AML-193 (cell line): ENCODE measurements at regions not wholly inside any gene's neighbourhood (a gene's known extent, or its start where the extent isn't known, plus 50 kb on each side); places are given as distances from the start of the nearest gene placed in this dataset.
"Not testable (repeated sequence)": the region's sequence is repeated elsewhere in the genome, so short reads cannot be mapped to it uniquely, and the experiment has no call there.

ENCODE experiments used
- DNase-seq, 2 experiments: peaks; one replicate each; lab custom pipeline; 2025; lab: John Stamatoyannopoulos, UW

- no peak for DNase-seq
Observed at GRCh38 chr12:85574291-85574690, 261.9 kb downstream of the RASSF9 start.

- DNase-seq, result peak; percentile 47
Observed at GRCh38 chr12:85575120-85576096, 260.8 kb downstream of the RASSF9 start.

GRCh38 chr12:85580562-85581168, 255.5 kb downstream of the RASSF9 start:
- DNase-seq, result no peak

GRCh38 chr12:85587158-85587557, 249.1 kb downstream of the RASSF9 start:
- no peak for DNase-seq

GRCh38 chr12:85588221-85588620, 248.0 kb downstream of the RASSF9 start:
- DNase-seq, result no peak

- no peak for DNase-seq
Observed at GRCh38 chr12:85600841-85601240, 235.4 kb downstream of the RASSF9 start.

GRCh38 chr12:85603556-85603955, 232.7 kb downstream of the RASSF9 start:
- no peak for DNase-seq

GRCh38 chr12:85606455-85606854, 229.8 kb downstream of the RASSF9 start:
- no peak for DNase-seq

GRCh38 chr12:85609778-85610177, 226.4 kb downstream of the RASSF9 start:
- no peak for DNase-seq

- no peak for DNase-seq
Observed at GRCh38 chr12:85610194-85610593, 226.0 kb downstream of the RASSF9 start.

- DNase-seq, result no peak
Observed at GRCh38 chr12:85616201-85616600, 220.0 kb downstream of the RASSF9 start.

GRCh38 chr12:85617307-85618091, 218.7 kb downstream of the RASSF9 start:
- DNase-seq, result no peak

GRCh38 chr12:85621041-85621440, 215.2 kb downstream of the RASSF9 start:
- DNase-seq, result no peak

GRCh38 chr12:85623763-85624162, 212.4 kb downstream of the RASSF9 start:
- no peak for DNase-seq

- no peak for DNase-seq
Observed at GRCh38 chr12:85625467-85625866, 210.7 kb downstream of the RASSF9 start.

- peak; percentile 45 to 68 for DNase-seq
Observed at GRCh38 chr12:85626001-85626783, 210.0 kb downstream of the RASSF9 start.

- no peak for DNase-seq
Observed at GRCh38 chr12:85626784-85627171, 209.4 kb downstream of the RASSF9 start.

GRCh38 chr12:85627584-85627983, 208.6 kb downstream of the RASSF9 start:
- no peak for DNase-seq

- DNase-seq, result not testable (repeated sequence)
Observed at GRCh38 chr12:85628562-85628961, 207.6 kb downstream of the RASSF9 start.

- no peak for DNase-seq
Observed at GRCh38 chr12:85630851-85631250, 205.4 kb downstream of the RASSF9 start.

- DNase-seq, result peak; percentile 8 to 9
Observed at GRCh38 chr12:85632390-85632789, 203.8 kb downstream of the RASSF9 start.

- no peak for DNase-seq
Observed at GRCh38 chr12:85633491-85633890, 202.7 kb downstream of the RASSF9 start.
